Endothelial cell of umbilical vein (primary cell): ENCODE measurements at regions not wholly inside any gene's neighbourhood (a gene's known extent, or its start where the extent isn't known, plus 50 kb on each side); places are given as distances from the start of the nearest gene placed in this dataset.

ENCODE experiments used
- BruUV-seq: library from RNA; stranded (reverse); fragments of 400-500 nt; replicated peaks from 2 replicates; lab custom pipeline; 2021; lab: Mats Ljungman, UMichigan
- CTCF ChIA-PET: fragments of 300-600, 350-600 bp; sonication (Branson Sonifier 250); formaldehyde crosslinking; loops from one replicate; lab custom pipeline; 2021; ENCODE audit warnings: antibody characterized with exemption, inconsistent platforms; lab: Charles Lee
- POLR2A ChIA-PET: fragments of 300-600, 350-600 bp; sonication (Branson Sonifier 250); formaldehyde crosslinking; loops from one replicate; lab custom pipeline; 2021; ENCODE audit warnings: antibody characterized with exemption, inconsistent platforms; lab: Charles Lee
- DNase-seq: peaks from one replicate; pipeline ENCODE4 v3.0.0-alpha.2; 2011; ENCODE audit warnings: low read depth, low spot score
- FAIRE-seq: peaks from 2 replicates; lab custom pipeline; 2011; peaks lifted over from hg19 to GRCh38; lab: Jason Lieb, UNC
- H2AFZ ChIP-seq: 2 replicates; pipeline ENCODE4 v1.6.0; 2012; ENCODE audit warnings: low read depth, low read length, control low read depth, inconsistent platforms
- H3K27ac ChIP-seq: 2 replicates; pipeline ENCODE4 v1.5.1; 2011; ENCODE audit warnings: low read depth, mild to moderate bottlenecking, control low read depth, low read length, moderate library complexity; ENCODE audit not compliant: insufficient read depth
- H3K27me3 ChIP-seq, 2 experiments: 2 replicates each; pipeline versions ENCODE4 v1.6.0 to v1.6.1; 2011; ENCODE audit warnings: low read length in 2 of 2, mixed read lengths in 1 of 2; ENCODE audit not compliant: control insufficient read depth in 2 of 2, insufficient read depth in 2 of 2
- H3K36me3 ChIP-seq, 2 experiments: 2 replicates in 1 of 2; 3 replicates in 1 of 2; pipeline ENCODE4 v1.5.1; 2011; ENCODE audit warnings: low read length in 2 of 2, mild to moderate bottlenecking in 1 of 2, moderate library complexity in 1 of 2; ENCODE audit not compliant: control insufficient read depth in 2 of 2, insufficient read depth in 2 of 2; ENCODE audit errors: extremely low read depth in 1 of 2
- H3K4me1 ChIP-seq: 3 replicates; pipeline ENCODE4 v1.5.1; 2011; ENCODE audit warnings: mild to moderate bottlenecking, low read length; ENCODE audit not compliant: control insufficient read depth, insufficient read depth; ENCODE audit errors: extremely low read depth
- H3K4me2 ChIP-seq: 2 replicates; pipeline ENCODE4 v1.6.1; 2011; ENCODE audit warnings: low read length, control low read depth, mixed read lengths; ENCODE audit not compliant: insufficient read depth
- H3K4me3 ChIP-seq, 3 experiments: fragments of 200-600 bp in 1 of 3; sonication (generic), shearing (Covaris generic) in 1 of 3; replicated peaks in 1 of 3; 2 replicates each; pipeline ENCODE4 v1.5.1; 2011 to 2016; ENCODE audit warnings: control low read depth in 3 of 3, low read length in 3 of 3, mild to moderate bottlenecking in 2 of 3, inconsistent platforms in 1 of 3, low read depth in 1 of 3, moderate library complexity in 1 of 3; ENCODE audit not compliant: insufficient read depth in 1 of 3
- H3K79me2 ChIP-seq: 2 replicates; pipeline ENCODE4 v1.6.0; 2012; ENCODE audit warnings: low read length, inconsistent platforms; ENCODE audit not compliant: control insufficient read depth, insufficient read depth
- H3K9ac ChIP-seq: replicated peaks from 2 replicates; pipeline ENCODE3; 2011; ENCODE audit warnings: low read length, control low read depth; ENCODE audit not compliant: insufficient read depth; ENCODE audit errors: extremely low read depth
- H3K9me1 ChIP-seq: replicated peaks from 3 replicates; pipeline ENCODE4 v1.6.0; 2011; ENCODE audit warnings: mild to moderate bottlenecking, low read length; ENCODE audit not compliant: control insufficient read depth, insufficient read depth; ENCODE audit errors: extremely low read depth
- H3K9me3 ChIP-seq: replicated peaks from 2 replicates; pipeline ENCODE4 v1.5.1; 2012; ENCODE audit warnings: low read length, inconsistent platforms; ENCODE audit not compliant: control insufficient read depth, insufficient read depth
- H4K20me1 ChIP-seq: replicated peaks from 2 replicates; pipeline ENCODE3; 2011; ENCODE audit warnings: mild to moderate bottlenecking, low read length; ENCODE audit not compliant: control insufficient read depth, insufficient read depth; ENCODE audit errors: extremely low read depth
- CTCF ChIP-seq, 2 donors: IDR thresholded peaks; 1 replicate in 1 of 2; 2 replicates in 1 of 2; pipeline ENCODE4 v1.5.1; 2011; ENCODE audit warnings: low read length in 2 of 2, mild to moderate bottlenecking in 2 of 2, moderate library complexity in 2 of 2, control low read depth in 1 of 2, inconsistent platforms in 1 of 2, low read depth in 1 of 2; ENCODE audit not compliant: insufficient read depth in 1 of 2; ENCODE audit errors: extremely low read depth in 1 of 2
- EZH2 ChIP-seq: IDR thresholded peaks from 2 replicates; pipeline ENCODE4 v1.6.1; 2012; ENCODE audit warnings: borderline replicate concordance, low read depth, mild to moderate bottlenecking, moderate library complexity, low read length, inconsistent platforms; ENCODE audit not compliant: severe bottlenecking
- FOS ChIP-seq: IDR thresholded peaks from 2 replicates; pipeline ENCODE4 v1.6.1; 2011; ENCODE audit warnings: mild to moderate bottlenecking, low read length, moderate library complexity, borderline replicate concordance; ENCODE audit not compliant: insufficient read depth
- GATA2 ChIP-seq: IDR thresholded peaks from 2 replicates; pipeline ENCODE4 v1.7.0; 2011; ENCODE audit warnings: low read depth, mild to moderate bottlenecking, moderate library complexity, mixed read lengths, low read length; ENCODE audit not compliant: insufficient read length, insufficient read depth
- JUN ChIP-seq: IDR thresholded peaks from 2 replicates; pipeline ENCODE4 v1.6.1; 2011; ENCODE audit warnings: borderline replicate concordance, low read depth; ENCODE audit not compliant: insufficient read length, insufficient read depth
- MYC ChIP-seq: IDR thresholded peaks from one replicate; pipeline ENCODE4 v1.6.1; 2011; ENCODE audit warnings: mild to moderate bottlenecking, low read depth, low read length
- POLR2A ChIP-seq: IDR thresholded peaks from 2 replicates; pipeline ENCODE4 v1.6.1; 2012; ENCODE audit warnings: low read depth, mild to moderate bottlenecking, control low read depth, low read length
- POLR2AphosphoS5 ChIP-seq: IDR thresholded peaks from 2 replicates; pipeline ENCODE4 v1.6.1; 2012; ENCODE audit warnings: low read depth, mild to moderate bottlenecking, control low read depth, low read length, moderate library complexity; ENCODE audit not compliant: insufficient read depth
- dilution Hi-C: fragments of 300-500 bp; cut with MboI; formaldehyde crosslinking; loops from one replicate; pipeline ENCODE4 v1.15.0; 2019; ENCODE audit warnings: low sequenced_read_pairs; ENCODE audit not compliant: extremely low pct_ligation_motif_present
- intact Hi-C: fragments of 100-400 bp; cut with micrococcal nuclease; formaldehyde crosslinking; loops from one replicate; pipeline ENCODE4 v1.10.0; 2022
- TF ChIP-seq, protein P1 (sequence below): IDR thresholded peaks from 2 replicates; pipeline ENCODE4 v1.6.1; 2011; ENCODE audit not compliant: insufficient read depth, insufficient read length

DNA sequence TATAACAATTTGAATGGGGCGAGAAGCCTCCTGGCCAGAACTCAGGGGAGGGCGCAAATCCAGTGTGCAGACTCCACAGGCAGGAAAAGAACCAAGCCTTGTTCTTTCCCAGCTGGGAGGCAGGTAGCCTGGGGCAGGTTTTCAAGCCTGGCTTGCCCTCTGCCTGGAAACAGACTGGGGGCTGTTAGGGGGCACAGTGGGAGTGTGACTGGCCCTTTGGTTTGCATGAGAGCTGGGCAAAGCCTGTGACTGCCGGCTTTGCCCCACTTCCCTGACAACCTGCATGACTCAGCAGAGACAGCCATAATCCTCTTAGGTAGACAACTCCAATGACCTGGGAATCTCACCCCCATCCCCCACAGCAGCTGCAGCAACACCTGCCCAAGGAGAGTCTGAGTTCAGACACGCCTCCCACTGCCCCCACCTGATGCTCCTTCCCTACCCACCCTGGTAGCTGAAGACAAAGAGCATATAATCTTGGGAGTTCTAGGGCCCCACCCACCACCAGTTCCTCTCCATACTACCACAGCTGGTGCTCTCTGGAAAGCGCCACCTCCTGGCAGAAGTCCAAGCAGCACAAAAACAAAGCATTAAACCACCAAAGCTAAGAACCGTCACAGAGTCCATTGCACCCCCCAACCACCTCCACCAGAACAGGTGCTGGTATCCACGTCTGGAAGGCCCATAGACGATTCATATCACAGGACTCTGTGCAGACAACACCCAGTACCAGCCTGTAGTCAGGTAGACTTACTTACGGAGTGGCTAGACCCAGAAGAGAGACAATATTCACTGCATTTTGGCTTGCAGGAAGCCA lies 402.5 kb downstream of the STK39 start:
- TF ChIP-seq POLR2A (no peak), POLR2AphosphoS5 (no peak)
- Histone ChIP-seq H3K79me2 (no peaks in the 10 kb centered on the region), H3K27ac (no peak overlapping the region), H3K9me3 (no peaks in the 10 kb centered on the region), H3K4me3 (no peak overlapping the region), H4K20me1 (no peaks in the 10 kb centered on the region), H3K9me1 (no peaks in the 10 kb centered on the region), H3K9ac (no peak overlapping the region), H3K4me1 (no peaks in the 10 kb centered on the region), H3K36me3 (no peaks in the 10 kb centered on the region), H3K27me3 (no peaks in the 10 kb centered on the region), H3K4me2 (no peak overlapping the region), H2AFZ (no peak overlapping the region)
- no peak for DNase-seq
- no TSS peak for BruUV-seq
- intact Hi-C loops: no loop called here
- dilution Hi-C loops: no loop called here
- FAIRE-seq: no peak
- ChIA-PET CTCF (no interaction called here), POLR2A (no interaction called here)

DNA sequence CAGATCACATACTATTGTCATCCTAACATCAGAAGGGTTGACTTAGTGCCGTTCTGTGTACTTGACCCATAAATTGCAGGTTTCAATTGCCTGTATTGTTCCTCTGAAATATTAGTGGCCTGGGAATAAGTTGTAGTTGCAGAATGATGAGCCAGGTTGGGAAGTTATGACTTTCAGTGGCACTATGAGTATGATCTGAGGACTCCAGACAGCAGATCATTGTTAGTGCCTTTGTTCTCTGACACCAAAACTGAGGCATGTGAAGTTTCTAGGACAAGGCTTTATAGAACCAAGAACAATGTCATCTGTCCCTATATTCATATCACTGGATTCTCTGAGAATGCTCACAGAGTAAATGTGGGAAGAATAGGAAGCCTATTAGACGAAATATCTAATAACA lies 403.7 kb downstream of the STK39 start:
- no peaks in the 10 kb centered on the region for H4K20me1 ChIP-seq
- dilution Hi-C loops: no loop called here
- no peak overlapping the region for H3K4me2 ChIP-seq
- no peaks in the 10 kb centered on the region for H3K79me2 ChIP-seq
- no TSS peak for BruUV-seq
- no peaks in the 10 kb centered on the region for H3K9me3 ChIP-seq
- H3K27me3 ChIP-seq: no peaks in the 10 kb centered on the region
- H3K4me1 ChIP-seq: no peaks in the 10 kb centered on the region
- no peak for DNase-seq
- CTCF ChIA-PET: no interaction called here
- H3K4me3 ChIP-seq: no peak overlapping the region
- no peaks in the 10 kb centered on the region for H3K9me1 ChIP-seq
- H3K27ac ChIP-seq: no peak overlapping the region
- no peaks in the 10 kb centered on the region for H3K36me3 ChIP-seq
- POLR2A ChIA-PET: no interaction called here
- FAIRE-seq: no peak
- intact Hi-C loops: no loop called here
- no peak for TF ChIP-seq MYC
- no peak for TF ChIP-seq CTCF (IDR thresholded peaks at IDR 0.05; ENCODE audit: extremely low read depth in 1 of 2, insufficient read depth in 1 of 2, low read depth in 1 of 2, low read length in 2 of 2)
- TF ChIP-seq POLR2AphosphoS5: no peak
- TF ChIP-seq EZH2: no peak
- TF ChIP-seq POLR2A: no peak
- TF ChIP-seq FOS: no peak
- TF ChIP-seq, protein P1, sequence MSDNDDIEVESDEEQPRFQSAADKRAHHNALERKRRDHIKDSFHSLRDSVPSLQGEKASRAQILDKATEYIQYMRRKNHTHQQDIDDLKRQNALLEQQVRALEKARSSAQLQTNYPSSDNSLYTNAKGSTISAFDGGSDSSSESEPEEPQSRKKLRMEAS: no peak
- no peak for TF ChIP-seq JUN
- TF ChIP-seq GATA2: no peak
- H2AFZ ChIP-seq: no peak overlapping the region
- no peak overlapping the region for H3K9ac ChIP-seq
